HG02642 (cell line): ENCODE measurements at regions not wholly inside any gene's neighbourhood (a gene's known extent, or its start where the extent isn't known, plus 50 kb on each side); places are given as distances from the start of the nearest gene placed in this dataset.

Experiments
- ATAC-seq: cut with Tn5 transposase; IDR thresholded peaks from one replicate; pipeline ENCODE4 v1.9.1; 2021; ENCODE audit warnings: mild to moderate bottlenecking; ENCODE audit not compliant: unreplicated experiment, poor library complexity

- ATAC-seq: no peak
These were observed 318.3 kb upstream of the IRX4 start for GRCh38 chr5:2201011-2201410.

GRCh38 chr5:2200261-2200950, 317.7 kb upstream of the IRX4 start:
- ATAC-seq: no peak

- no peak for ATAC-seq
These were observed 317.0 kb upstream of the IRX4 start for GRCh38 chr5:2199697-2200096.

GRCh38 chr5:2196989-2197619, 314.4 kb upstream of the IRX4 start:
- ATAC-seq: no peak

GRCh38 chr5:2196416-2196815, 313.7 kb upstream of the IRX4 start:
- ATAC-seq: no peak

GRCh38 chr5:2194949-2195348, 312.2 kb upstream of the IRX4 start:
- ATAC-seq: no peak

- ATAC-seq: no peak
These were observed 311.5 kb upstream of the IRX4 start for GRCh38 chr5:2194236-2194555.

- ATAC-seq: no peak
These were observed 311.0 kb upstream of the IRX4 start for GRCh38 chr5:2193542-2194235.

- ATAC-seq: no peak
These were observed 310.4 kb upstream of the IRX4 start for GRCh38 chr5:2193142-2193541.

GRCh38 chr5:2192496-2192895, 309.8 kb upstream of the IRX4 start:
- ATAC-seq: no peak

GRCh38 chr5:2191972-2192371, 309.2 kb upstream of the IRX4 start:
- no peak for ATAC-seq

GRCh38 chr5:2190549-2190948, 307.8 kb upstream of the IRX4 start:
- no peak for ATAC-seq

GRCh38 chr5:2188661-2189060, 305.9 kb upstream of the IRX4 start:
- no peak for ATAC-seq

GRCh38 chr5:2188137-2188536, 305.4 kb upstream of the IRX4 start:
- ATAC-seq: no peak

GRCh38 chr5:2187687-2188086, 305.0 kb upstream of the IRX4 start:
- ATAC-seq: no peak

GRCh38 chr5:2187156-2187555, 304.4 kb upstream of the IRX4 start:
- ATAC-seq: no peak

- no peak for ATAC-seq
These were observed 303.8 kb upstream of the IRX4 start for GRCh38 chr5:2186472-2187015.

- ATAC-seq: no peak
These were observed 303.1 kb upstream of the IRX4 start for GRCh38 chr5:2185646-2186471.

- no peak for ATAC-seq
These were observed 302.1 kb upstream of the IRX4 start for GRCh38 chr5:2184563-2185540.

- ATAC-seq: no peak
These were observed 301.3 kb upstream of the IRX4 start for GRCh38 chr5:2184026-2184366.
